HG03039 (cell line): ENCODE measurements at regions not wholly inside any gene's neighbourhood (a gene's known extent, or its start where the extent isn't known, plus 50 kb on each side); places are given as distances from the start of the nearest gene placed in this dataset.
A peak's percentile ranks its signal among the peaks of the same experiment; 100 is the strongest.

Experiments used
- ATAC-seq: cut with Tn5 transposase; IDR thresholded peaks from one replicate; pipeline ENCODE4 v1.9.1; 2021; ENCODE audit warnings: mild to moderate bottlenecking, moderate library complexity; ENCODE audit not compliant: unreplicated experiment

- no peak for ATAC-seq
Observed at GRCh38 chr2:163200741-163201140, 362.2 kb upstream of the KCNH7 start.

- ATAC-seq = no peak
Observed at GRCh38 chr2:163198972-163199371, 360.4 kb upstream of the KCNH7 start.

- no peak for ATAC-seq
Observed at GRCh38 chr2:163198007-163198406, 359.4 kb upstream of the KCNH7 start.

GRCh38 chr2:163191372-163191771, 352.8 kb upstream of the KCNH7 start:
- peak; percentile 51 for ATAC-seq

- ATAC-seq = no peak
Observed at GRCh38 chr2:163187995-163188655, 349.6 kb upstream of the KCNH7 start.

GRCh38 chr2:163187119-163187518, 348.6 kb upstream of the KCNH7 start:
- ATAC-seq = no peak

GRCh38 chr2:163185160-163185559, 346.6 kb upstream of the KCNH7 start:
- ATAC-seq = no peak

GRCh38 chr2:163182764-163183354, 344.3 kb upstream of the KCNH7 start:
- peak; percentile 65 for ATAC-seq

- ATAC-seq = no peak
Observed at GRCh38 chr2:163177592-163177991, 339.0 kb upstream of the KCNH7 start.

- ATAC-seq = no peak
Observed at GRCh38 chr2:163175294-163175693, 336.7 kb upstream of the KCNH7 start.

- no peak for ATAC-seq
Observed at GRCh38 chr2:163173591-163173990, 335.0 kb upstream of the KCNH7 start.

- no peak for ATAC-seq
Observed at GRCh38 chr2:163171786-163172530, 333.4 kb upstream of the KCNH7 start.

- no peak for ATAC-seq
Observed at GRCh38 chr2:163157891-163158496, 319.4 kb upstream of the KCNH7 start.

GRCh38 chr2:163157411-163157810, 318.8 kb upstream of the KCNH7 start:
- no peak for ATAC-seq

GRCh38 chr2:163155925-163156324, 317.4 kb upstream of the KCNH7 start:
- ATAC-seq = no peak

- peak; percentile 93 for ATAC-seq
Observed at GRCh38 chr2:163155279-163155883, 316.8 kb upstream of the KCNH7 start.

GRCh38 chr2:163142618-163143017, 304.1 kb upstream of the KCNH7 start:
- ATAC-seq = no peak

GRCh38 chr2:163138947-163139346, 300.4 kb upstream of the KCNH7 start:
- ATAC-seq = no peak

- no peak for ATAC-seq
Observed at GRCh38 chr2:163135256-163135655, 296.7 kb upstream of the KCNH7 start.

GRCh38 chr2:163133602-163134001, 295.0 kb upstream of the KCNH7 start:
- no peak for ATAC-seq

- no peak for ATAC-seq
Observed at GRCh38 chr2:163132850-163133249, 294.3 kb upstream of the KCNH7 start.
